Neural progenitor cell (in vitro differentiated cells): ENCODE measurements at regions not wholly inside any gene's neighbourhood (a gene's known extent, or its start where the extent isn't known, plus 50 kb on each side); places are given as distances from the start of the nearest gene placed in this dataset.

Experiments used
- DNase-seq: peaks from one replicate; pipeline ENCODE4 v3.0.0-alpha.2; 2016; ENCODE audit warnings: low spot score
- H2AFZ ChIP-seq: fragments of 200-600 bp; sonication (generic); replicated peaks from 2 replicates; pipeline ENCODE4 v1.6.1; 2016; ENCODE audit warnings: antibody characterized with exemption
- H3F3A ChIP-seq: fragments of 200-600 bp; sonication (generic); 2 replicates; pipeline ENCODE4 v1.6.1; 2016; ENCODE audit warnings: antibody characterized with exemption, low read depth
- H3K27ac ChIP-seq: fragments of 200-600 bp; sonication (generic); 2 replicates; pipeline ENCODE4 v1.5.1; 2016; ENCODE audit warnings: mild to moderate bottlenecking
- H3K27me3 ChIP-seq: fragments of 200-600 bp; sonication (generic); 2 replicates; pipeline ENCODE4 v1.6.1; 2016; ENCODE audit warnings: mild to moderate bottlenecking, moderate library complexity
- H3K36me3 ChIP-seq: fragments of 200-600 bp; sonication (generic); 2 replicates; pipeline ENCODE4 v1.5.1; 2016
- H3K4me1 ChIP-seq: fragments of 200-600 bp; sonication (generic); 2 replicates; pipeline ENCODE4 v1.6.1; 2016; ENCODE audit warnings: mixed run types
- H3K4me2 ChIP-seq: fragments of 200-600 bp; sonication (generic); 2 replicates; pipeline ENCODE4 v1.6.1; 2016
- H3K4me3 ChIP-seq: fragments of 200-600 bp; sonication (generic); 2 replicates; pipeline ENCODE4 v1.5.1; 2016
- H3K79me2 ChIP-seq: fragments of 200-600 bp; sonication (generic); 2 replicates; pipeline ENCODE4 v1.6.1; 2016; ENCODE audit warnings: low read depth
- H3K9ac ChIP-seq: fragments of 200-600 bp; sonication (generic); 2 replicates; pipeline ENCODE4 v1.6.1; 2016
- H3K9me3 ChIP-seq: fragments of 200-600 bp; sonication (generic); 2 replicates; pipeline ENCODE4 v1.5.1; 2016; ENCODE audit warnings: low read depth
- H4K20me1 ChIP-seq: fragments of 200-600 bp; sonication (generic); 2 replicates; pipeline ENCODE4 v1.6.1; 2016; ENCODE audit warnings: low read depth
- H3K27ac Mint-ChIP-seq: 3 replicates; pipeline ENCODE4 v1.8.0; 2021; ENCODE audit warnings: mixed read lengths
- H3K27me3 Mint-ChIP-seq: 2 replicates; pipeline ENCODE4 v1.8.0; 2022; ENCODE audit warnings: low read depth, mild to moderate bottlenecking, inconsistent platforms, moderate library complexity, mixed read lengths; ENCODE audit not compliant: insufficient read depth
- H3K36me3 Mint-ChIP-seq: 3 replicates; pipeline ENCODE4 v1.8.0; 2021; ENCODE audit warnings: mixed read lengths
- H3K4me1 Mint-ChIP-seq: 3 replicates; pipeline ENCODE4 v1.8.0; 2021; ENCODE audit warnings: mixed read lengths
- H3K4me3 Mint-ChIP-seq: 3 replicates; pipeline ENCODE4 v1.8.0; 2021; ENCODE audit warnings: mild to moderate bottlenecking, moderate library complexity, mixed read lengths
- H3K9me3 Mint-ChIP-seq: 3 replicates; pipeline ENCODE4 v1.8.0; 2020; ENCODE audit warnings: mixed read lengths
- EZH2 ChIP-seq: fragments of 200-600 bp; sonication (generic); IDR thresholded peaks from 2 replicates; pipeline ENCODE4 v1.6.1; 2017; ENCODE audit warnings: antibody characterized with exemption, mild to moderate bottlenecking, moderate library complexity
- EZH2phosphoT487 ChIP-seq: fragments of 200-600 bp; sonication (generic); IDR thresholded peaks from 2 replicates; pipeline ENCODE4 v1.6.1; 2017; ENCODE audit warnings: antibody characterized with exemption
- TF ChIP-seq, protein P1 (sequence below): fragments of 200-600 bp; sonication (generic); IDR thresholded peaks from 2 replicates; pipeline ENCODE4 v1.5.1; 2017; ENCODE audit warnings: antibody characterized with exemption, mild to moderate bottlenecking

DNA sequence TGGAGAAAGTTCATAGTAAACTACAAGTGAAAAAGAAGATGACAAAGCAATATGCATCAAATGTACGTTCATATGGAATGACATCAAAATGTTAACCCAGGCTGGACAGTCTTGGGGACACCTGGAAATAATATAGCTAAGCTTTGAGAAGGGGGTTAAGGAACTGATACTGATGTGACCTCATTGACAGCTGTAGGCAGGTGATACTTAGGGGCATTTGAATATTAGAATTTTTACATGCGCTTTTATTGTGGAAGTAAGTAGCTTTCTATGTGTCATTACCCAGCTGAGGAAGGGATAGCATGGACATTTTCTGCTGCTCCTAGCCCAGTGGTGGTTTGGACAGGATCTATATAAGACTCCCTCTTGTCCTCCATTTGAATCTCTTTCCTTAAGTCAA is 299.7 kb downstream of the CWC27 start:
- peaks cover 3% of the 10 kb centered on the region for H3K4me1 Mint-ChIP-seq
- Histone ChIP-seq H2AFZ (no peak overlapping the region), H3K9ac (no peak overlapping the region), H3K79me2 (no peaks in the 10 kb centered on the region), H3K27ac (no peak overlapping the region), H4K20me1 (no peaks in the 10 kb centered on the region), H3K36me3 (no peaks in the 10 kb centered on the region), H3K4me3 (no peak overlapping the region), H3K9me3 (no peaks in the 10 kb centered on the region), H3K4me2 (peak overlapping the region; percentile 21), H3K4me1 (peaks cover 23% of the 10 kb centered on the region), H3F3A (no peaks in the 10 kb centered on the region), H3K27me3 (no peaks in the 10 kb centered on the region)
- H3K4me3 Mint-ChIP-seq: no peak overlapping the region
- TF ChIP-seq EZH2phosphoT487 (no peak), EZH2 (no peak)
- H3K27me3 Mint-ChIP-seq: no peaks in the 10 kb centered on the region
- H3K36me3 Mint-ChIP-seq: no peaks in the 10 kb centered on the region
- no peak for DNase-seq
- H3K27ac Mint-ChIP-seq: no peak overlapping the region
- H3K9me3 Mint-ChIP-seq: no peaks in the 10 kb centered on the region

DNA sequence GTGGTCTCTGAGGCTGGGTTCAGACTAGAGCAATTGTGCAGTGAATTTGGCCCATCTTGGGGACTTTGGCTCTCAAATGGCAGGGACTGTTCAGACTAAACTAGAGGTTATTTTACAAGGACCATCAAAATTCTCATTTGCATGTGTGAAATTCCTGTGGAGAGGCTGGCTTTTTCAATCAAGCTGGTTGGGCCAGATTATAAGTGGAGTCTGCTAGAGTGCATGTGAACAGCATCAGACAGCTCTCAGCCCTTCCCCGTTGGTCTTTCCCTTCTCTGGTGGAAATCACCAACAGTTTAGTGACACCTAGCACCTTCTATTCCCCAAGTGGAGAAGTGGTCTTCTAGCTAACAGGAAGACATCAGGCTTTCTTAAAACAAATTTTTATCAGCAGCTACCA is 301.3 kb downstream of the CWC27 start:
- no peaks in the 10 kb centered on the region for H3K36me3 Mint-ChIP-seq
- DNase-seq: no peak
- H3K79me2 ChIP-seq: no peaks in the 10 kb centered on the region

DNA sequence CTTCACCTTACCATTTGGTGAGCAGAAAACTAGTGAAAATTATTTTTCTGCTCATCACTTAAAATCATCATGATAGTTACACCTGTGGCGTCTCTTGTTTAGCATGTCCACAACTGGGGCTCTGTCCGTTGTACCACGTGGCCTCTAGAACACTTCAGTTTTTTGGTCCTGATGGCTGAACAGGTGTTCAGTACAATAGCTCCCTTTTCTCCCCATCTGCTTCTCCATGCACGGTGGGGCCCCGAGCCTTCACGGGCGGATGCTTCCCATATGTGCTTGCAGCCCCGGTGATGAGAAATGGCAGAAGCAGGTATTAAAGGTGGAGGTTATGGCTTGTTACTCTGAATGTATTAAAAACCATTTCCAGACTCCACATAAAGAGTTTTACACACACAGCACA is 304.1 kb downstream of the CWC27 start:
- H3F3A ChIP-seq: no peaks in the 10 kb centered on the region
- no peaks in the 10 kb centered on the region for H4K20me1 ChIP-seq
- H3K4me2 ChIP-seq: no peak overlapping the region
- peaks cover 15% of the 10 kb centered on the region for H3K4me1 Mint-ChIP-seq
- H3K79me2 ChIP-seq: no peaks in the 10 kb centered on the region
- H3K9ac ChIP-seq: no peak overlapping the region
- H3K27me3 ChIP-seq: no peaks in the 10 kb centered on the region
- no peak overlapping the region for H3K27ac ChIP-seq
- H3K27me3 Mint-ChIP-seq: no peaks in the 10 kb centered on the region
- H3K4me1 ChIP-seq: peaks cover 24% of the 10 kb centered on the region
- H3K9me3 Mint-ChIP-seq: peaks cover 3% of the 10 kb centered on the region
- TF ChIP-seq, protein P1, sequence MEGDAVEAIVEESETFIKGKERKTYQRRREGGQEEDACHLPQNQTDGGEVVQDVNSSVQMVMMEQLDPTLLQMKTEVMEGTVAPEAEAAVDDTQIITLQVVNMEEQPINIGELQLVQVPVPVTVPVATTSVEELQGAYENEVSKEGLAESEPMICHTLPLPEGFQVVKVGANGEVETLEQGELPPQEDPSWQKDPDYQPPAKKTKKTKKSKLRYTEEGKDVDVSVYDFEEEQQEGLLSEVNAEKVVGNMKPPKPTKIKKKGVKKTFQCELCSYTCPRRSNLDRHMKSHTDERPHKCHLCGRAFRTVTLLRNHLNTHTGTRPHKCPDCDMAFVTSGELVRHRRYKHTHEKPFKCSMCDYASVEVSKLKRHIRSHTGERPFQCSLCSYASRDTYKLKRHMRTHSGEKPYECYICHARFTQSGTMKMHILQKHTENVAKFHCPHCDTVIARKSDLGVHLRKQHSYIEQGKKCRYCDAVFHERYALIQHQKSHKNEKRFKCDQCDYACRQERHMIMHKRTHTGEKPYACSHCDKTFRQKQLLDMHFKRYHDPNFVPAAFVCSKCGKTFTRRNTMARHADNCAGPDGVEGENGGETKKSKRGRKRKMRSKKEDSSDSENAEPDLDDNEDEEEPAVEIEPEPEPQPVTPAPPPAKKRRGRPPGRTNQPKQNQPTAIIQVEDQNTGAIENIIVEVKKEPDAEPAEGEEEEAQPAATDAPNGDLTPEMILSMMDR: no peak
- TF ChIP-seq EZH2phosphoT487 (no peak), EZH2 (no peak)
- H3K4me3 ChIP-seq: no peak overlapping the region
- H3K9me3 ChIP-seq: no peaks in the 10 kb centered on the region
- no peaks in the 10 kb centered on the region for H3K36me3 Mint-ChIP-seq
- no peak overlapping the region for H3K27ac Mint-ChIP-seq
- no peak overlapping the region for H2AFZ ChIP-seq
- DNase-seq: no peak
- no peak overlapping the region for H3K4me3 Mint-ChIP-seq
- no peaks in the 10 kb centered on the region for H3K36me3 ChIP-seq

More for the DNA sequence above, 301.3 kb downstream of the CWC27 start:
- H3K36me3 ChIP-seq: no peaks in the 10 kb centered on the region
- no peak overlapping the region for H3K27ac ChIP-seq
- no peak overlapping the region for H3K4me3 ChIP-seq
- H3K27me3 ChIP-seq: no peaks in the 10 kb centered on the region
- no peak overlapping the region for H3K4me2 ChIP-seq
- Mint-ChIP-seq H3K27me3 (no peaks in the 10 kb centered on the region), H3K9me3 (no peaks in the 10 kb centered on the region), H3K4me3 (no peak overlapping the region), H3K4me1 (peaks cover 3% of the 10 kb centered on the region), H3K27ac (no peak overlapping the region)
- no peak for TF ChIP-seq EZH2
- TF ChIP-seq, protein P1: no peak
- H3F3A ChIP-seq: no peaks in the 10 kb centered on the region
- no peaks in the 10 kb centered on the region for H4K20me1 ChIP-seq
- no peak overlapping the region for H2AFZ ChIP-seq
- no peak overlapping the region for H3K9ac ChIP-seq
- H3K9me3 ChIP-seq: no peaks in the 10 kb centered on the region
- peaks cover 23% of the 10 kb centered on the region for H3K4me1 ChIP-seq

DNA sequence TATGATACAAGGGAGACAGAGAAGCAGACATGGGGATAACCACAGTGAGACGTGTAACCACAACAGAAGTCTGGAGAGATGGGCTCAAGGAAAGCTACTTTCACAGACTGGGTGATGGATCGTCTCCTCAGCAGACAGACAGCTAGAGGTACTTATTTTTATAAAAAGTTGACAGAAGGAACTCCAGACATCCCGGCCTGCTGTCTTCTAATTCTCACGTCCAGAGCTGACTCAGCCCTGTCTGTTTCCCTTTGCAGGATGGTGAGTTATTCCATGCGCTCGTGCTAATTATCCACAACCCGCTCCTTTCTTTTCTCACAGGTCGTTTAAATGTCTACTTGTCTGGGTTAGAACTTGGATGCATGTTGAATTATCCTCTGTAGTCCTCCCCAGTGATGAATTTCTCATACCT is 304.5 kb downstream of the CWC27 start:
- no peak overlapping the region for H3K27ac ChIP-seq
- H3K9ac ChIP-seq: no peak overlapping the region
- H3K4me3 ChIP-seq: no peak overlapping the region
- H3K27me3 Mint-ChIP-seq: no peaks in the 10 kb centered on the region
- H3K4me2 ChIP-seq: no peak overlapping the region
- H3K27me3 ChIP-seq: no peaks in the 10 kb centered on the region
- H3K4me1 Mint-ChIP-seq: peaks cover 19% of the 10 kb centered on the region
- H3K4me1 ChIP-seq: peaks cover 28% of the 10 kb centered on the region
- no peaks in the 10 kb centered on the region for H3K36me3 Mint-ChIP-seq
- H3K4me3 Mint-ChIP-seq: no peak overlapping the region
- no peak for DNase-seq
- H3K9me3 ChIP-seq: no peaks in the 10 kb centered on the region
- H3K36me3 ChIP-seq: no peaks in the 10 kb centered on the region
- peaks cover 3% of the 10 kb centered on the region for H3K9me3 Mint-ChIP-seq
- no peak overlapping the region for H3K27ac Mint-ChIP-seq
- TF ChIP-seq EZH2: no peak
- H4K20me1 ChIP-seq: no peaks in the 10 kb centered on the region
- no peaks in the 10 kb centered on the region for H3K79me2 ChIP-seq
- no peaks in the 10 kb centered on the region for H3F3A ChIP-seq
- no peak overlapping the region for H2AFZ ChIP-seq
